HepG2 (cell line): ENCODE measurements at regions not wholly inside any gene's neighbourhood (a gene's known extent, or its start where the extent isn't known, plus 50 kb on each side); places are given as distances from the start of the nearest gene placed in this dataset.

Experiments used
- ATAC-seq: fragments of 200-7000 bp; cut with Tn5 transposase; 3 replicates; pipeline ENCODE4 v1.9.1; 2020; ENCODE audit warnings: mild to moderate bottlenecking, moderate library complexity
- BruUV-seq: library from RNA; stranded (reverse); fragments of 400-500 nt; replicated peaks from 2 replicates; lab custom pipeline; 2021; lab: Mats Ljungman, UMichigan
- CTCF ChIA-PET: fragments of 300-600 bp; formaldehyde crosslinking; extraction: SDS; loops from one replicate; lab custom pipeline; 2021; ENCODE audit warnings: low total read pairs, inconsistent platforms, low intra/inter-chr PET ratio; lab: Yijun Ruan, JAX
- POLR2A ChIA-PET: fragments of 350-600 bp; sonication (Branson Sonifier 250); formaldehyde crosslinking; loops from one replicate; lab custom pipeline; 2020; ENCODE audit warnings: antibody characterized with exemption, inconsistent platforms; lab: Yijun Ruan, JAX
- DNase-seq: peaks from one replicate; pipeline ENCODE4 v3.0.0-alpha.2; 2015; ENCODE audit warnings: low spot score
- FAIRE-seq: peaks from 3 replicates; lab custom pipeline; 2011; peaks lifted over from hg19 to GRCh38; lab: Jason Lieb, UNC
- H2AFZ ChIP-seq: one replicate; pipeline ENCODE4 v1.6.1; 2011; ENCODE audit warnings: low read length, inconsistent platforms
- H3K27ac ChIP-seq: fragments of 300-600 bp; 3 replicates; pipeline ENCODE4 v1.8.0; 2011; ENCODE audit warnings: mixed run types, mild to moderate bottlenecking, mixed read lengths, low read length, inconsistent platforms; ENCODE audit not compliant: insufficient read depth; ENCODE audit errors: extremely low read length
- H3K27me3 ChIP-seq, 2 experiments: fragments of 200-600 bp in 1 of 2; 2 replicates in 1 of 2; 3 replicates in 1 of 2; pipeline versions ENCODE4 v1.6.0 to v1.8.0; 2011; ENCODE audit warnings: low read length in 2 of 2, mild to moderate bottlenecking in 2 of 2, moderate library complexity in 2 of 2, inconsistent platforms in 1 of 2; ENCODE audit not compliant: insufficient read depth in 2 of 2, control insufficient read depth in 1 of 2
- H3K36me3 ChIP-seq, 2 experiments: fragments of 200-600 bp in 1 of 2; replicated peaks in 1 of 2; 2 replicates in 1 of 2; 3 replicates in 1 of 2; pipeline versions ENCODE4 v1.5.1 to v1.8.0; 2011; ENCODE audit warnings: low read length in 2 of 2, inconsistent platforms in 1 of 2; ENCODE audit not compliant: insufficient read depth in 2 of 2, control insufficient read depth in 1 of 2
- H3K4me1 ChIP-seq: 2 replicates; pipeline ENCODE4 v1.5.1; 2012; ENCODE audit warnings: low read length, inconsistent platforms; ENCODE audit not compliant: insufficient read depth
- H3K4me2 ChIP-seq: 2 replicates; pipeline ENCODE4 v1.6.0; 2011; ENCODE audit warnings: low read depth, low read length, inconsistent platforms
- H3K4me3 ChIP-seq, 3 experiments: fragments of 200-600 bp in 1 of 3; sonication (generic), shearing (Covaris generic) in 1 of 3; replicated peaks in 1 of 3; 2 replicates each; pipeline ENCODE4 v1.5.1; 2011 to 2016; ENCODE audit warnings: low read length in 3 of 3, inconsistent platforms in 2 of 3, low read depth in 2 of 3, mild to moderate bottlenecking in 2 of 3, control low read depth in 1 of 3, mixed read lengths in 1 of 3; ENCODE audit not compliant: insufficient read depth in 1 of 3
- H3K79me2 ChIP-seq: one replicate; pipeline ENCODE4 v1.6.1; 2011; ENCODE audit warnings: low read length, inconsistent platforms; ENCODE audit not compliant: insufficient read depth
- H3K9ac ChIP-seq: 2 replicates; pipeline ENCODE4 v1.6.0; 2011; ENCODE audit warnings: mild to moderate bottlenecking, low read depth, low read length, inconsistent platforms; ENCODE audit not compliant: insufficient read depth
- H3K9me3 ChIP-seq: 2 replicates; pipeline ENCODE4 v1.5.1; 2012; ENCODE audit warnings: mild to moderate bottlenecking, low read length
- H4K20me1 ChIP-seq: 2 replicates; pipeline ENCODE4 v1.6.0; 2011; ENCODE audit warnings: inconsistent platforms, mild to moderate bottlenecking, low read length, moderate library complexity; ENCODE audit not compliant: insufficient read depth
- ARHGAP35 ChIP-seq: sonication (generic); formaldehyde crosslinking; IDR thresholded peaks from 2 replicates; pipeline ENCODE4 v1.9.0; 2022; ENCODE audit warnings: mild to moderate bottlenecking, inconsistent platforms, moderate library complexity, missing genetic modification reagents, borderline replicate concordance
- STAG1 ChIP-seq: sonication (generic); formaldehyde crosslinking; IDR thresholded peaks from 2 replicates; pipeline ENCODE4 v1.4.0; 2020; ENCODE audit warnings: missing genetic modification reagents
- ZFP36 ChIP-seq: fragments of 150-350 bp; IDR thresholded peaks from 2 replicates; pipeline ENCODE4 v1.6.1; 2018; ENCODE audit warnings: borderline replicate concordance, low read length, low read depth; ENCODE audit not compliant: partially characterized antibody
- ZNF547 ChIP-seq: sonication (generic); formaldehyde crosslinking; IDR thresholded peaks from 2 replicates; pipeline ENCODE4 v1.5.1; 2020; ENCODE audit warnings: mild to moderate bottlenecking, missing genetic modification reagents
- ZNF552 ChIP-seq: sonication (generic); formaldehyde crosslinking; IDR thresholded peaks from 2 replicates; pipeline ENCODE4 v1.9.0; 2022; ENCODE audit warnings: missing genetic modification reagents, mild to moderate bottlenecking, borderline replicate concordance
- ZNF672 ChIP-seq: sonication (generic); formaldehyde crosslinking; IDR thresholded peaks from 2 replicates; pipeline ENCODE4 v1.8.1; 2022; ENCODE audit warnings: missing genetic modification reagents
- ZNF790 ChIP-seq: sonication (generic); formaldehyde crosslinking; IDR thresholded peaks from 2 replicates; pipeline ENCODE4 v1.8.0; 2022; ENCODE audit warnings: missing genetic modification reagents, mild to moderate bottlenecking, borderline replicate concordance
- ZNF891 ChIP-seq: sonication (generic); formaldehyde crosslinking; IDR thresholded peaks from 2 replicates; pipeline ENCODE4 v1.5.0; 2020; ENCODE audit warnings: mild to moderate bottlenecking, missing genetic modification reagents
- WGBS: methylation state at CpG from one replicate; pipeline ENCODE4 v1.1.6; 2017; ENCODE audit warnings: low lambda C conversion rate; 5-methylcytosine and 5-hydroxymethylcytosine counted together
- in situ Hi-C: cut with HindIII; loops from 2 replicates; pipeline ENCODE4 v1.10.0; 2017; ENCODE audit warnings: low pct_unique_long_range_greater_than_20kb; ENCODE audit not compliant: extremely low pct_ligation_motif_present
- intact Hi-C: fragments of 100-400 bp; cut with micrococcal nuclease; formaldehyde crosslinking; loops from one replicate; pipeline ENCODE4 v1.10.0; 2022; ENCODE audit not compliant: unreplicated experiment
- TF ChIP-seq, protein P1 (sequence below): sonication (generic); formaldehyde crosslinking; IDR thresholded peaks from 2 replicates; pipeline ENCODE4 v1.4.0; 2020; ENCODE audit warnings: missing genetic modification reagents, mild to moderate bottlenecking, borderline replicate concordance
- TF ChIP-seq, protein P2 (sequence below): sonication (generic); formaldehyde crosslinking; IDR thresholded peaks from 2 replicates; pipeline ENCODE4 v1.4.0; 2020; ENCODE audit warnings: missing genetic modification reagents
- TF ChIP-seq, protein P3 (sequence below): sonication (generic); formaldehyde crosslinking; conservative IDR thresholded peaks from 2 replicates; pipeline ENCODE4 v1.8.1; 2023; ENCODE audit warnings: missing genetic modification reagents

DNA sequence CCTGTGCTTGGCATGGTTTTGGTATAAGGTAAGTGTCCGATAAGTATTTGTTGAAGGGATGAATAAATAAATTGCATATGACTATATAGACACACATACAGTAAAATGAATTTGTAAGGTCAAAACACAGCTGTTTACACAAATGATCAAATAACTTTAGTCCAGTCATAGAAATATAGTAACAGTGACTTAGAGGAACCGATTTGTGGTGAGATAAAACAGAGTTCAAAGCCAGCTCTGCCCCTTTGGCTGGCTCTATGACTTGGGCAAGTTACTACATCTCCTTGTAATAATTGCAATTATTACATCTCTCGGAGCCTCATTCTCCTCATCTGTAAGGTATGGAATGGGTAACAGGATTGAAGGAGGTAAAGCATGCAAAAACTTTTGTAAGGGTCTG is 384.0 kb downstream of the PLK2 start:
- ATAC-seq (no peak), DNase-seq (no peak)
- H3K36me3 ChIP-seq: no peaks in the 10 kb centered on the region
- no peaks in the 10 kb centered on the region for H4K20me1 ChIP-seq
- no peak overlapping the region for H3K27ac ChIP-seq
- intact Hi-C loops: no loop called here
- no peaks in the 10 kb centered on the region for H3K4me1 ChIP-seq
- no peak overlapping the region for H3K4me2 ChIP-seq
- POLR2A ChIA-PET: no interaction called here
- no TSS peak for BruUV-seq
- H3K27me3 ChIP-seq: no peaks in the 10 kb centered on the region; a peak in 1 of 5 replicates
- CTCF ChIA-PET: no interaction called here
- 19% methylated on average over 3 of the region's 3 CpGs for WGBS
- TF ChIP-seq ZNF891: no peak
- TF ChIP-seq, all 625 proteins: peak for 0
- H3K9me3 ChIP-seq: no peaks in the 10 kb centered on the region
- FAIRE-seq: no peak
- H3K9ac ChIP-seq: no peak overlapping the region
- H3K4me3 ChIP-seq: no peak overlapping the region
- H2AFZ ChIP-seq: no peak overlapping the region
- no peaks in the 10 kb centered on the region for H3K79me2 ChIP-seq
- in situ Hi-C loops: no loop called here

DNA sequence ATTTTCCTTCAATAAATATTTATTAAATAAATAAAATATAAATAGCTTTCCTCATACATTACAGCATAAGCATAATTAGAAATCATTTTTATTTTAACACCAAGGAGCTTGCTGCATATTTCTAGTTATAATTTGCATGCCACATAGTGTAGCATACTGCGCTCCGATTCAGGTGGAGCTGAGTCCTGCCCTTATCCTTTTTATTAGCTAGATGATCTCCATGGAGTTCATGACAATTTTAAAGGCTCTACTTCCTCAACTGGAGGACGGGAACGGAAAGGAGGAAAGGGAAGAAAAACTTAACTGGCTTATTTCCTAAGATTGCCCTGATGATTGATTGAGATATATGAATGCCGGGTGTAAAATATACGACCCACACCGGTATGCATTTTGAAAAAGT is 385.2 kb downstream of the PLK2 start:
- H3K4me2 ChIP-seq: no peak overlapping the region
- WGBS: 55% methylated on average over 7 of the region's 7 CpGs
- no peak for ATAC-seq
- H3K4me3 ChIP-seq: no peak overlapping the region
- no peak for DNase-seq
- POLR2A ChIA-PET: no interaction called here
- H3K9me3 ChIP-seq: no peaks in the 10 kb centered on the region
- H4K20me1 ChIP-seq: no peaks in the 10 kb centered on the region
- H3K4me1 ChIP-seq: no peaks in the 10 kb centered on the region
- no peak overlapping the region for H2AFZ ChIP-seq
- no TSS peak for BruUV-seq
- no peak for FAIRE-seq
- in situ Hi-C loops: no loop called here
- H3K9ac ChIP-seq: no peak overlapping the region
- intact Hi-C loops: no loop called here
- CTCF ChIA-PET: no interaction called here
- H3K27ac ChIP-seq: no peak overlapping the region
- H3K27me3 ChIP-seq: no peaks in the 10 kb centered on the region
- no peaks in the 10 kb centered on the region for H3K36me3 ChIP-seq
- H3K79me2 ChIP-seq: no peaks in the 10 kb centered on the region
- TF ChIP-seq, protein P1, sequence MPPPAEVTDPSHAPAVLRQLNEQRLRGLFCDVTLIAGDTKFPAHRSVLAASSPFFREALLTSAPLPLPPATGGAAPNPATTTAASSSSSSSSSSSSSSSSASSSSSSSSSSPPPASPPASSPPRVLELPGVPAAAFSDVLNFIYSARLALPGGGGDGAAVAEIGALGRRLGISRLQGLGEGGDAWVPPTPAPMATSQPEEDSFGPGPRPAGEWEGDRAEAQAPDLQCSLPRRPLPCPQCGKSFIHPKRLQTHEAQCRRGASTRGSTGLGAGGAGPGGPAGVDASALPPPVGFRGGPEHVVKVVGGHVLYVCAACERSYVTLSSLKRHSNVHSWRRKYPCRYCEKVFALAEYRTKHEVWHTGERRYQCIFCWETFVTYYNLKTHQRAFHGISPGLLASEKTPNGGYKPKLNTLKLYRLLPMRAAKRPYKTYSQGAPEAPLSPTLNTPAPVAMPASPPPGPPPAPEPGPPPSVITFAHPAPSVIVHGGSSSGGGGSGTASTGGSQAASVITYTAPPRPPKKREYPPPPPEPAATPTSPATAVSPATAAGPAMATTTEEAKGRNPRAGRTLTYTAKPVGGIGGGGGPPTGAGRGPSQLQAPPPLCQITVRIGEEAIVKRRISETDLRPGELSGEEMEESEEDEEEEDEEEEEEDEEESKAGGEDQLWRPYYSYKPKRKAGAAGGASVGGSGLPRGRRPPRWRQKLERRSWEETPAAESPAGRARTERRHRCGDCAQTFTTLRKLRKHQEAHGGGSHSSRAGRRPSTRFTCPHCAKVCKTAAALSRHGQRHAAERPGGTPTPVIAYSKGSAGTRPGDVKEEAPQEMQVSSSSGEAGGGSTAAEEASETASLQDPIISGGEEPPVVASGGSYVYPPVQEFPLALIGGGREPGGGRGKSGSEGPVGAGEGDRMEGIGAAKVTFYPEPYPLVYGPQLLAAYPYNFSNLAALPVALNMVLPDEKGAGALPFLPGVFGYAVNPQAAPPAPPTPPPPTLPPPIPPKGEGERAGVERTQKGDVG (CRISPR knock-in tag): no peak
- TF ChIP-seq STAG1 (no peak), ZNF552 (no peak), ZFP36 (no peak), ZNF790 (CRISPR knock-in tag) (no peak), ZNF547 (CRISPR knock-in tag) (no peak), ARHGAP35 (CRISPR knock-in tag) (no peak), ZNF672 (no peak)
- TF ChIP-seq, protein P2, sequence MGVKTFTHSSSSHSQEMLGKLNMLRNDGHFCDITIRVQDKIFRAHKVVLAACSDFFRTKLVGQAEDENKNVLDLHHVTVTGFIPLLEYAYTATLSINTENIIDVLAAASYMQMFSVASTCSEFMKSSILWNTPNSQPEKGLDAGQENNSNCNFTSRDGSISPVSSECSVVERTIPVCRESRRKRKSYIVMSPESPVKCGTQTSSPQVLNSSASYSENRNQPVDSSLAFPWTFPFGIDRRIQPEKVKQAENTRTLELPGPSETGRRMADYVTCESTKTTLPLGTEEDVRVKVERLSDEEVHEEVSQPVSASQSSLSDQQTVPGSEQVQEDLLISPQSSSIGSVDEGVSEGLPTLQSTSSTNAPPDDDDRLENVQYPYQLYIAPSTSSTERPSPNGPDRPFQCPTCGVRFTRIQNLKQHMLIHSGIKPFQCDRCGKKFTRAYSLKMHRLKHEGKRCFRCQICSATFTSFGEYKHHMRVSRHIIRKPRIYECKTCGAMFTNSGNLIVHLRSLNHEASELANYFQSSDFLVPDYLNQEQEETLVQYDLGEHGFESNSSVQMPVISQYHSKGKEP (CRISPR knock-in tag): no peak
- TF ChIP-seq, protein P3, sequence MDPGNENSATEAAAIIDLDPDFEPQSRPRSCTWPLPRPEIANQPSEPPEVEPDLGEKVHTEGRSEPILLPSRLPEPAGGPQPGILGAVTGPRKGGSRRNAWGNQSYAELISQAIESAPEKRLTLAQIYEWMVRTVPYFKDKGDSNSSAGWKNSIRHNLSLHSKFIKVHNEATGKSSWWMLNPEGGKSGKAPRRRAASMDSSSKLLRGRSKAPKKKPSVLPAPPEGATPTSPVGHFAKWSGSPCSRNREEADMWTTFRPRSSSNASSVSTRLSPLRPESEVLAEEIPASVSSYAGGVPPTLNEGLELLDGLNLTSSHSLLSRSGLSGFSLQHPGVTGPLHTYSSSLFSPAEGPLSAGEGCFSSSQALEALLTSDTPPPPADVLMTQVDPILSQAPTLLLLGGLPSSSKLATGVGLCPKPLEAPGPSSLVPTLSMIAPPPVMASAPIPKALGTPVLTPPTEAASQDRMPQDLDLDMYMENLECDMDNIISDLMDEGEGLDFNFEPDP (CRISPR knock-in tag): no peak
